ENCODE measurements at regions not wholly inside any gene's neighbourhood (a gene's known extent, or its start where the extent isn't known, plus 50 kb on each side); places are given as distances from the start of the nearest gene placed in this dataset.
"Not testable (repeated sequence)": the region's sequence is repeated elsewhere in the genome, so short reads cannot be mapped to it uniquely, and the experiment has no call there.

GRCh38 chr6:14217728-14218518 is 100.4 kb downstream of the CD83 start:
- no peak for DNase-seq (ENCODE audit: low read depth in 2 of 2)

GRCh38 chr6:14218519-14218800 is 100.9 kb downstream of the CD83 start:
- no peak for DNase-seq (ENCODE audit: low read depth in 2 of 2)

GRCh38 chr6:14221564-14222279 is 104.2 kb downstream of the CD83 start:
- no peak for DNase-seq (ENCODE audit: low read depth in 2 of 2)

- DNase-seq (ENCODE audit: low read depth in 2 of 2): no peak
Observed at GRCh38 chr6:14222956-14223355, 105.4 kb downstream of the CD83 start.

- no peak for DNase-seq (ENCODE audit: low read depth in 2 of 2)
Observed at GRCh38 chr6:14224359-14225103, 107.0 kb downstream of the CD83 start.

GRCh38 chr6:14226051-14226660 is 108.6 kb downstream of the CD83 start:
- DNase-seq (ENCODE audit: low read depth in 2 of 2): no peak

- DNase-seq (ENCODE audit: low read depth in 2 of 2): no peak
Observed at GRCh38 chr6:14228571-14228970, 111.0 kb downstream of the CD83 start.

GRCh38 chr6:14231071-14231483 is 113.5 kb downstream of the CD83 start:
- DNase-seq (ENCODE audit: low read depth in 2 of 2): no peak

GRCh38 chr6:14231501-14232280 is 114.1 kb downstream of the CD83 start:
- no peak for DNase-seq (ENCODE audit: low read depth in 2 of 2)

GRCh38 chr6:14232889-14233288 is 115.3 kb downstream of the CD83 start:
- no peak for DNase-seq (ENCODE audit: low read depth in 2 of 2)

GRCh38 chr6:14235653-14236356 is 118.2 kb downstream of the CD83 start:
- no peak for DNase-seq (ENCODE audit: low read depth in 2 of 2)

GRCh38 chr6:14239097-14239496 is 121.5 kb downstream of the CD83 start:
- DNase-seq (ENCODE audit: low read depth in 2 of 2): no peak

GRCh38 chr6:14240411-14241166 is 123.0 kb downstream of the CD83 start:
- DNase-seq (ENCODE audit: low read depth in 2 of 2): no peak

GRCh38 chr6:14241255-14242070 is 123.9 kb downstream of the CD83 start:
- no peak for DNase-seq (ENCODE audit: low read depth in 2 of 2)

GRCh38 chr6:14242912-14243311 is 125.3 kb downstream of the CD83 start:
- DNase-seq (ENCODE audit: low read depth in 2 of 2): not testable (repeated sequence)

- DNase-seq (ENCODE audit: low read depth in 2 of 2): no peak
Observed at GRCh38 chr6:14243597-14243996, 126.0 kb downstream of the CD83 start.

- DNase-seq (ENCODE audit: low read depth in 2 of 2): no peak
Observed at GRCh38 chr6:14246876-14247275, 129.3 kb downstream of the CD83 start.

GRCh38 chr6:14250573-14250972 is 133.0 kb downstream of the CD83 start:
- DNase-seq (ENCODE audit: low read depth in 2 of 2): no peak

GRCh38 chr6:14252271-14252850 is 134.8 kb downstream of the CD83 start:
- DNase-seq (ENCODE audit: low read depth in 2 of 2): no peak
